ENCODE measurements at regions not wholly inside any gene's neighbourhood (a gene's known extent, or its start where the extent isn't known, plus 50 kb on each side); places are given as distances from the start of the nearest gene placed in this dataset.
"Not testable (repeated sequence)": the region's sequence is repeated elsewhere in the genome, so short reads cannot be mapped to it uniquely, and the experiment has no call there.

DNA sequence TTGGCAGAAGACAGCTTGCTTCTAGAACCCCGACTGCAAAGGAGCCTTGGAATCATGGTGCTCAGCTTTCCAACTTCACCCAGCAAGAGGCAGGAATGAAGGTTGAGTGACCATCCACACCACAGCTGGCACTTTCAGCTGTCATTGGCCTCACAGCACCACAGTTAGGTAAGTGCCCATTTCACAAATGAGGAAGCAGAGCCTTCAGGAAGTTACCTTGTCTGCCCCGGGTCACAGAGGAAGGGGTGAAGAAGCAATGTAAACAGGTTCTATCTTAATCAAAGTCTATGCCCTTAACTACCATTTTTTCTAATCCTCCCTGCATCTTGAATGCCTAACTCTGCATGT lies 156.0 kb downstream of the GLUL start:
- DNase-seq (ENCODE audit: low read depth in 3 of 3, low spot score in 2 of 3), result no peak

DNA sequence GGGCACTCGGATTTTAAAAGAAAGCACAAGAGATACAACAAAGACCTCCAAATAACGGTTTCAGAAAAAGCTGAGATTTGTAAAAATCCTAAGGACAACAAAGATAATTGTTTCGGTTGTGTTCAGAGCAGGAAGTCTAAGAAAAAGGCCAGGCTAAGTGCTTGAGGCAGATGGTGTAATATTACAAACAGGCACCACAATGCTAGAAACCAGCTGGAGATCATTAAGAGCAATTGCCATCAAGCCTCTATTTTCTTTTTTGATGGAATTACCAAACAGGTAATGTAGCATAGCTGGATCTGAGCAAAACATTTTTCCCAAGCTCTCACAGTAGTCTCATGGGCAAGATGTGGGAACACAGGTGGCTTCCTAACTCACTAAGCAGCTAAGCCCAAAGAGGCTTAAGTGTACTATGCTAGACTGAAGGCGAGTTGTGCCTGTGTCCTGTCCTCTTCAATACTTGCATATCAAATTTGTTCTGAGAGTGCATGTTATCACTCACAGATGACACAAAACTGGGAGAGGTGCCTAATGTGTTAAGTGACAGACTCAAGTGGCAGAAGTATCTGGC lies 161.6 kb downstream of the GLUL start:
- DNase-seq (ENCODE audit: low read depth in 3 of 3, low spot score in 2 of 3), result no peak

DNA sequence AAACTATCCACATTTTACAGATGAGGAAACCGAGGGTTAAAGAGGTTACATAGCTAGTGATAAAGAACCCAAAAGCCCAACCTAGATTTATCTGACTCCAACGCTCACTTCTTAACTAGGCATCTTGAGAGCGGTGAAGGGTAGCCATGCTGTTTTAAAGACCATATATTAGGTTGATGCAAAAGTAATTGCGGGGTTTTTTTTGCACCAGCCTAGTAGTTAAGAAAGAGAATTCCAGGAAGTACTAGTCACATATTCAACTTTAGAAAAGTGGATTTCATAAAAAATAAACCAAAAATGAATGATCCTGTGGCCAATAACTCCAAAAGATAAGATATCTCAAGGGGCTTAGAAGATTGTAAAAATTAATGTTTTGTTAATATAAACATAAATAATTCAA lies 162.1 kb downstream of the GLUL start:
- DNase-seq (ENCODE audit: low read depth in 3 of 3, low spot score in 2 of 3), result no peak

DNA sequence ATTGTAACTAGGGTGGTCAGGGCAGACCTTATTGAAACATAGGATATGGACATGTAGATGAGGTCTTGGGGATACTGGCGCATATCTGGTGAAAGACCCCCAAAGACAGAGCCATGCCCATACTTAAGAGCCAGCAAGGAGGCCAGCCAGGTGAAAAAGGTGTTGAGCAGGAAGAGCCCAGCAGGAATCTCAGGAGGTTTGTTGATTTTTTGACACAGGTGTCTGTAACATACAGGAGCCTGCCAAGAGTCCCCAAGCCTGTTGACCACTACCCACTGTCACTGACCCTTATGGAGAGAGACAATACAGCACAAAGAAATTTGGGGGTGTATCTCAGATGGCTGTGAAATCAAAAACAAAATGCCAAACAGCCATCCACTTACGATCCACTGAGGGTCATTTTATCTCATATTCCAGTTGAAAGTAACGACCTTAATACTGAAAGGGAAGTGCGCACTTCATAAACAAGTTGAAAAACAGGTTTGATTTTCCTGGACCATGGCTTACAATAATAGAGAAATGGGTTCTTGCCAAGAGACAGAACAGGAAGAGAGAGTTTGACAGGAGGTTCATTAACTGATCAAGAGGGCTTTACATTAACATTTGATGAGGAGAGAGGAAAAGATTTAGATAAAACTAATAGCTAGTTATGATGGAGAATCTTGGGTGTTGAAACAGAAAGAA lies 163.6 kb downstream of the GLUL start:
- no peak for DNase-seq (ENCODE audit: low read depth in 3 of 3, low spot score in 2 of 3)

DNA sequence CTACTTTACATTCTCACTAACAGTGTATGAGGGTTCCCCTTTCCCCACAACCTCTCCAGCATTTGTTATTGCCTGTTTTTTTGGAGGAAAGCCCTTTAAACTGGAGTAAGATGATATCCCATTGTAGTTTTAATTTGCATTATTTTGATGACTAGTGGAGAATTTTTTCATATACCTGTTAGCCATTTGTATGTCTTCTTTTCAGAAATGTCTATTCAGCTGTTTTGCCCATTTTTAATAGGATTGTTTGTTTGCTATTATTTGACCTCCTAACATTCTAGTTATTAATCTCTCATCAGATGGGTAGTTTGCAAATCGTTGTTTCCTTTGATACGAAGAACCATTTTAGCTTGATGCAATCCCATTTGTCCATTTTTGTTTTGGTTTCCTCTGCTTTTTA lies 165.0 kb downstream of the GLUL start:
- DNase-seq (ENCODE audit: low read depth in 3 of 3, low spot score in 2 of 3), result no peak

DNA sequence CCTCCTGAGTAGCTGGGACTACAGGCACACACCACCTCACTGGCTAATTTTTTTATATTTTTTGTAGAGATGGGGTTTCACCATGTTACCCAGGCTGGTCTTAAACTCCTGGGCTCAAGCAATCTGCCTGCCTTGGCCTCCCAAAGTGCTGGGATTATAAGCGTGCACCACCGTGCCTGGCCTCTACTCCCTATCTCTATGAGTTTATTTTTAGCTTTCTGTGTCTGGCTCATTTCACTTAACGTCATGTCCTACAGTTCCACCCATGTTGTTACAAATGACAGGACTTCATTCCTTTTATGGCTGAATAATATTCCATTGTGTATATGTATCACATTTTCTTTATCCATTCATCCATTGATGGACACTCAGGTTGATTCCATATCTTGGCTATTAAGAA lies 164.2 kb upstream of the ZNF648 start:
- not testable (repeated sequence) for DNase-seq (ENCODE audit: low read depth in 3 of 3, low spot score in 2 of 3)

DNA sequence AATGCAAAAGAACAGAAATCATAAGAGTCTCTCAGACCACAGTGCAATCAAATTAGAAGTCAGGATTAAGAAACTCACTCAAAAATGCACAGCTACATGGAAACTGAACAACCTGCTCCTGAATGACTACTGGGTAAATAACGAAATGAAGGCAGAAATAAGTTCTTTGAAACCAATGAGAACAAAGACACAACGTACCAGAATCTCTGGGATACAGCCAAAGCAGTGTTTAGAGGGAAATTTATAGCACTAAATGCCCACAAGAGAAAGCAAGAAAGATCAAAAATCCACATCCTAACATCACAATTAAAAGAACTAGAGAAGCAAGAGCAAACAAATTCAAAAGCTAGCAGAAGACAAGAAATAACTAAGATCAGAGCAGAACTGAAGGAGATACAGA lies 160.5 kb upstream of the ZNF648 start:
- DNase-seq (ENCODE audit: low read depth in 3 of 3, low spot score in 2 of 3), result not testable (repeated sequence)

DNA sequence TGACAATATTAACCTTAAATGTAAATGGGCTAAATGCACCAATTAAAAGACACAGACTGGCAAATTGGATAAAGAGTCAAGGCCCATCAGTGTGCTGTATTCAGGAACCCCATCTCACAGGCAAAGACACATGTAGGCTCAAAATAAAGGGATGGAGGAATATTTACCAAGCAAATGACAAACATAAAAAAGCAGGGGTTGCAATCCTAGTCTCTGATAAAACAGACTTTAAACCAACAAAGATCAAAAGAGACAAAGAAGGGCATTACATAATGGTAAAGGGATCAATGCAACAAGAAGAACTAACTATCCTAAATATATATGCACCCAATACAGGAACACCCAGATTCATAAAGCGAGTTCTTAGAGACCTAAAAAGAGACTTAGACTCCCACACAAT lies 159.9 kb upstream of the ZNF648 start:
- DNase-seq (ENCODE audit: low read depth in 3 of 3, low spot score in 2 of 3), result not testable (repeated sequence)

DNA sequence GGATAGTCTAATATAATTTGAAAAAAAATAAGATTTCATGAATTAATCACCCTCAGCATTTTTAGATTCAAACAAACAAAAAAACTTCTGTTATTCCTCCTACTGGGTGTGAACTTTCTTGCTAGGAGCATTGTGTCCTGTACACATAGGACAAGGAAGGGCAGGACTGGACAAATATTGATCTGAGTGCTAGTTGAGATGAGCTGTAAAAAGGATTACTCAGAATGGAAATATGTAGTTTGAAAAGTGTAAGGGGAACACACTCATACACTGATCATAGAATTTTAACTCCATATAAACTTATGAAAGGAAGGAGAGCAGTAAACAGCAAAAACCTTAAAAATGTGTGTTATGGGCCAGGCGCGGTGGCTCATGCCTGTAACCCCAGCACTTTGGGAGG lies 156.5 kb upstream of the ZNF648 start:
- no peak for DNase-seq (ENCODE audit: low read depth in 3 of 3, low spot score in 2 of 3)

DNA sequence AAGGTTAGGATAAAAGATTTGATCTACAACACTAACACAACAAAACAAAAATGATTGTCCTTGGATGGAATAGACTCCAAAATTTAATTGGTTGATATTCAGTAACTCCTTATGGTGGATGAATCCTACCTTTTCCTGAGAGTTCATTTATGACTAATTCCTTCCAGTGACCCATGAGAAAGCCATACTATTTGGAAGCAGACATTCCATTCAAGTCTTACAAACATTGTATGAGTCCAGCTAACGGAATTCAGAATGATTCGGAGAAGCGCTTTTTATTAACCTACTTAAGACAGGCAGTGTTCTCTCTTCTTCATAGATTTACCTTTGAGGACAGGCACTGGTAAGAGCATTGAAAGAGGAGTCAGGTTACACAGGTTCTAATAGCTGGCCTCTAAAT lies 155.6 kb upstream of the ZNF648 start:
- no peak for DNase-seq (ENCODE audit: low read depth in 3 of 3, low spot score in 2 of 3)

DNA sequence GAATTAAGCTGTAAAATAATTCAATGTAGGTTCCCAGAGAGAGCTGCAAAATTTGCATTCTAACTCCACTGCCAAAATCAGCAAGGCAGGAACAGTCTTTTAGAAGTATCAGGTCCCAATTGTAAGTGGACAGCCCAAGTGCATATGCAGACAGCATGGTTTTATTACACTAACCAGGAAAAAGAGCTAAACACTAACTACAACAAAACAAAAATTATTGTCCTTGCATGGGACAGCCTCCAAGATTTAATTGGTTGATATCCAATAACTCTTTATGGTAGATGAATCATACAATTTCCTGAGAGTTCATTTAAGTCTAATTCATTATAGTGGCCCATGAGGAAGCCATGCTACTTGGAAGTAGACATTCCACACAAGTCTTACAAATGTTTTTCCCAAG lies 154.3 kb upstream of the ZNF648 start:
- no peak for DNase-seq (ENCODE audit: low read depth in 3 of 3, low spot score in 2 of 3)

DNA sequence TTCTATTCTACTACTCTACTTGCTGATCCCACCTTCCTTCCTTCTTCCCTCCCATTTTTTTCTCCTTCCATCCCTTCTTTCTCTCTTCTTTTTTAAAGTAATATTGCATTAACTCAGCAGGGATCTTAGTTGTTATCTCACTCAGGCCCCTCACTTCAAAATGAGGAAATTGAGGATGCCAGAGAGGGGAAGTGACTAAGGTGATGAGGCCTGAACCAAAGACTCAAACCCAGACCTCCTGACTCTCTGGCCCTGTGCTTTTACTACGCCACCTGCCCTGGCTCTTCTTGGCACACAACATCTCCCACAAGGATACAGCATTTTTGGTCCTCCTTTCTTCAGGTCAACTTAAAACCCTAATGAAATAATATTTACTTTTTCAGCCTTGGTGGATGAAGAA lies 151.7 kb upstream of the ZNF648 start:
- DNase-seq (ENCODE audit: low read depth in 3 of 3, low spot score in 2 of 3), result no peak

DNA sequence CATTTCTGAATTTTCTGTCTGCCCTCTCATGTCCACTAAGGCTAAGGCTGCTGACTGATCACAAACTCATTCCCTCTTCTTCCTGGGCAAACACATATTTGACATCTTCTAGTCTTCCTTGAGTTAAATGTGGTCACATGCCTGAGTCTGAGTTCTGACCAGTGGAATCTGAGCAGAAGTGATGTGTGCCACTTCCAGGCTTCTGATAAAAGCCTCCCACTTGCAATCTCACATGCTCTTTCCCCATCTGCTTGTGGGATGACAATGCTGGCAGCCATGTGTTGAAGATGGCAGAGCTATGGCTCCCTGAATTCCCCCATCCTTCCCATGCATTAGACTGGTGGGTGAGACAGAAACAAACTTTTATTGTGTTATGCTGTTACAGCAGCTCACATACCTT lies 149.9 kb upstream of the ZNF648 start:
- no peak for DNase-seq (ENCODE audit: low read depth in 3 of 3, low spot score in 2 of 3)

DNA sequence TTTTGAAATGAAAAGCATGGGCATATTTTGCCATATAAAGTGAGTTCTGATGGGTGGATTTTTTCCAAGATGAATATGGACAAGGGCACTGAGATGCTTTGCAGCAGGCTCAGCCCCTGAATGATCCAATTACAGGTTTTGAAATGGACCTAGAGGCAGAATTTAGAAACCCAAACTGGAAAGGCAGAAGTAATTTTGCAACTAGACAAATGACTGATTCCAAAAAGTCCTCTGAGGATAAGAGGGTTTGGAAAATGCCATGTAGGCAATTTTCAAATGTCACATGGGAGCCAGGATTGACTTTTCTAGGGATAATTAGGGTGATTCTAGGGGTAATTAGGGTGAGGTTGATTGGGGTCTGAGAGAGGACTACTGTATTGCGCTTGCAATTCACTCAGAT lies 148.9 kb upstream of the ZNF648 start:
- DNase-seq (ENCODE audit: low read depth in 3 of 3, low spot score in 2 of 3), result no peak

DNA sequence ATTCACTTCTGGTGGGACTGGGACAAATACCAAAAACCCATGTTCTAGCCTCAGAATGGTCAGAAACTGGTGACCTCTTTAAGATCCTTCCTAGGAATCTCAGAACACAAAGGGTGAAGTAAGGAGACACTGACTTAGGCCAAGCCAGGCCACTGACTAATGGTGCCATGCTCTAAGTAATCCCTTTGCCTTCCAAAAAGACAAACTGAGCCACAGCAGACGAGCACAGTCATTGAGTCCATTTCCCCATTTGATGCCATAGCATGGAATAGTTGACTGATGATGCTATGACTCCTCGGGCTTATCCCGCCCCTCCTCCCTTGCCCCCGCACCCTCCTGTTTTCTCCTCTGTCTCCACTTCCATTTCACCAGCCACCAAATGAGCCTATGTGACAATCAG lies 145.8 kb upstream of the ZNF648 start:
- no peak for DNase-seq (ENCODE audit: low read depth in 3 of 3, low spot score in 2 of 3)

DNA sequence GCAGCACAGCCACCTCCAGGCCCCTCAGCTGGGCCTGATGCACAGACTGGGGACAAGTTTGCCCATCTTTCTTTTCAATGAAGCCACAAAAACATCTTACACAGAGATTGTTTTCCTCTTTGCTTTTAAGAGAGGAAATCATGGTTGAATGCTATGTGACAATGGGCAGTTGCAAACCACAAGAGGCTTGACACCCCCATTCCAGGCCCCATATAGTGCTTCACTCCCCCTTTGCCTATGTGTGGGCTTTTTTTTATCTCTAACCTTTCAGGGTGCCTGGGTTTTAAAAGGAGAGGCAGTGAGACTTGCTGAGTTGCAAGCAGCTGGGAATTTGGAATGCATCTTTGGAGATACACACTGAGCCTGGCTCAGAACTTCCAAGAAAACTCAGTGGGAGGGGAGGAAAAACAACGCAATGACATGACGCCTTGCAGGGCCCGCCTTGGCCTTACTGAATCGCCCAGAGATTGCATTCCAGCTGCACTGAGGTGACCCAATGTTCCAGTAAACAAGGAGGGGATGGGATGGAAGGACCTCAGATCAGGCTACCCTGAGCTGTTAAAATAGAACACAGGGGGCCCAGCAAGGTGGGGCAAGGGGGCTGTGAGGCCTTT lies 145.2 kb upstream of the ZNF648 start:
- no peak for DNase-seq (ENCODE audit: low read depth in 3 of 3, low spot score in 2 of 3)

DNA sequence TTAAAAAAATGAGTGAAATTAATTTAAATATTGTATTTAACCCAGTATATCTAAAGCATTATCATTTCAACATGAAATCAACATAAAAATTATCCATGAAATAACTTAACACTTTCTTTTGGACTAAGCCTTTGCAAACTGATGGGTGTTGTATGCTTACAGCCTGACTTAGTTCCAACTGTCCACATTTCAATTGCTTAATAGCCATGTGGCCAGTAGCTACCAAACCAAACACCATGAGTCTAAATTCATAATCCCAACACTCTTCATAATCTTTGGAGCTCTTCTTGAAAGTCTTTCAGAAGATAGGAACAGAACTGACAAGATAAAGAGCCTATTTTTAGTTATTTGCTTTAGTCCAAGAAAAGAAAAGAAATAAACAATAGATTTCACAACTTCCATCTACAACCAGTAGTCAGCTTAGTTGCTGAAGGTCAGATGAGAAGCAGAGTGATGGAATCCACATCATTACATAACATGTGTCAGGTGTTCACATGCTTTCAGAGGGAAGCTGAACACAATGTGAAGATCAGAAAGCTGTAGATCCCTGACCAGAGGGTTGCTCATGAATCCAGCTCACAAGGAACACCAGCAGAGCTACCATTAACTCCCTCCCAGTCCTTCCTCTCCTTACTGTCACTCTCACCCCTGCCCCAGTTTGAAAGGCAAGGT lies 144.0 kb upstream of the ZNF648 start:
- no peak for DNase-seq (ENCODE audit: low read depth in 3 of 3, low spot score in 2 of 3)

DNA sequence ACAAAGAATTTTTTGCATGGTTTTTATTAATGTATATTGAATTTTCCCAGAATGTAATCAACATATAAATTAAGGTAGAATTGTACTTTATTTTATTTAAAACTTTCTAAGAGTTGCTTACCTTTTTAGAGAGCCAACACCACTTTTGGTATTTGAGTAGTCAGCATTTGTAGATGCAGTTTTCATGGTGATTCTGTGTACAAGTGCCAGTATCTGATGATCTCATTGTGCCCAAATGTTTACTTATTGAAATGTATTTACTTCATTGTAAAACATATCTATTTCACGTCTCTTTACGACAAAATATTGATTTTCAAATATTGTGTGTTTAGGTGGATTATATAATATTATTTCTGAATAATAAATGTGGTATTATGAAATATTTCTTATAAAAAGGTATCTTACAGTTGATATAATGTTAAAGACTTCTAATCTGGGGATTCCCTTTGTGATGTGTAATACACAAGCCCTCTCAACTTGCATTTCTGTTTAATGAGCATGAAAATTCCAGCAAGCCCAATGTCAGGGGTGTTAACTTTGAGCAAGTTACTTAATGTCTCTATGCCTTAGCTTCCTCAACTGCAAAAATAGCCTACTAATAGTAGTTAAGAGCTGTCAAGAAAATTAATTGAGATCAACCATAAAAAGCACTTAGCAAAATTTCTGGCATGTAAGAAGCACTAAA lies 141.8 kb upstream of the ZNF648 start:
- DNase-seq (ENCODE audit: low read depth in 3 of 3, low spot score in 2 of 3), result no peak

DNA sequence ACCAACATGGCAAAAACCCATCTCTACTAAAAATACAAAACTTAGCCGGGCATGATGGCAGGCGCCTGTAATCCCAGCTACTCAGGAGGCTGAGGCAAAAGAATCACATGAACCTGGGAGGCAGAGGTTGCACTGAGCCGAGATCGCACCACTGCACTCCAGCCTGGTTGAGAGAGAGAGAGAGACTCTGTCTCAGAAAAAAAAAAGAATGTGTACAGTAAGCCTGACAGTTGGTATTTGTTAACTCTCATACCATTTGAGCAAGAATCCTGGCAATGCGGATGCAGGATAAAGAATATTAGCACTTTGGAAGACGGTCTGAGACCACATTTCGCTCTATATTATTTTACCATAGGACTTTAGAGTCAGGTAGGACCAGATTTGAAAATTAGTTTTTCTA lies 140.0 kb upstream of the ZNF648 start:
- DNase-seq (ENCODE audit: low read depth in 3 of 3, low spot score in 2 of 3), result not testable (repeated sequence)

DNA sequence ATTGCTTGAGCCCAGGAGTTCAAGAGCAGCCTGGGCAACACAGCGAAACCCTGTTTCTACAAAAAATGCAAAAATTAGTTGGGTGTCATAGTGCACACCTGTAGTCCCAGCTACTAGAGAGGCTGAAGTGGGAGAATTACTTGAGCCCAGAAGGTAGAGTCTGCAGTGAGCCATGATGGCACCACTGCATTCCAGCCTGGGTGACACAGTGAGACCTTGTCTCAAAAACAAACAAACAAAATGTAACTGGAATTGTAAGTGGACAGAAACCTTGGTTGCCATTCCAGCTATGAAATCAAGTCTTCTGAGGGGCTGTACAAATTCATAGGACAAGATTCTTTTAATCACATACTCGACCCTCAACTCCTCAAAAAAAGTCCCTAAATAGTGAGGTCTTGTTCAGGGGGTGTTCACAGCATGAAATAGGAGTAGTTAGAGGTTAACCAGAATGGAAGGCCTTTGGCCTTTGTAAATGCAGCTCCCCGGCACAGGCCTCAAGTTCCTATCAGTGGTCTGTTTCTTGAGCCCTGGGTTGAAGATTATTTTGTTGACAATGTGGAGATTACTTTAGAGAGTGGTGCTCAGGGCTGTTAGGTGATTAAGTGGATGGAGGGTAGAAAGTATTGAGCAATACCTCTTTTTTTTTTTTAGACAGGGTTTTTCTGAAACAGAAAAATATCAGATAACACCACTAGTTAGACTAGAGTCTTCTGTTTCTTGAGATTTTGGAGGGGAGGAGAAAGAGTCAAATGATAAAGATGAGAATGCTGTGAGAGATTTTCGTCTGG lies 138.7 kb upstream of the ZNF648 start:
- no peak for DNase-seq (ENCODE audit: low read depth in 3 of 3, low spot score in 2 of 3)
